Islet of Langerhans (tissue), 1 donor: ENCODE measurements at regions not wholly inside any gene's neighbourhood (a gene's known extent, or its start where the extent isn't known, plus 50 kb on each side); places are given as distances from the start of the nearest gene placed in this dataset.
"Not testable (repeated sequence)": the region's sequence is repeated elsewhere in the genome, so short reads cannot be mapped to it uniquely, and the experiment has no call there.

Experiments
- FAIRE-seq: peaks from one replicate; lab custom pipeline; 2011; peaks lifted over from hg19 to GRCh38; lab: Jason Lieb, UNC

- not testable (repeated sequence) for FAIRE-seq
Measured at GRCh38 chr17:30638968-30639367, 161.8 kb downstream of the GOSR1 start.

DNA sequence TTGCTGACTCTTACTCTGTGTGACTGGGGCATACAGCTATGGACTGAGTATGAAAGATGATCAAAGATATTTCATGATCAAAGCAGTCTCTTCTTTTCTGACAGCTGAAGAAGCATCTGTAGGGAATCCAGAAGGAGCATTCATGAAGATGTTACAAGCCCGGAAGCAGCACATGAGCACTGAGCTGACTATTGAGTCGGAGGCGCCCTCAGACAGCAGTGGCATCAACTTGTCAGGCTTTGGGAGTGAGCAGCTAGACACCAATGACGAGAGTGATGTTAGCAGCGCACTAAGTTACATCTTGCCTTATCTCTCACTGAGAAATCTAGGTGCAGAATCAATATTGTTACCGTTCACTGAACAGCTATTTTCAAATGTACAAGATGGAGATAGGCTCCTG is 154.4 kb downstream of the GOSR1 start:
- FAIRE-seq = not testable (repeated sequence)

DNA sequence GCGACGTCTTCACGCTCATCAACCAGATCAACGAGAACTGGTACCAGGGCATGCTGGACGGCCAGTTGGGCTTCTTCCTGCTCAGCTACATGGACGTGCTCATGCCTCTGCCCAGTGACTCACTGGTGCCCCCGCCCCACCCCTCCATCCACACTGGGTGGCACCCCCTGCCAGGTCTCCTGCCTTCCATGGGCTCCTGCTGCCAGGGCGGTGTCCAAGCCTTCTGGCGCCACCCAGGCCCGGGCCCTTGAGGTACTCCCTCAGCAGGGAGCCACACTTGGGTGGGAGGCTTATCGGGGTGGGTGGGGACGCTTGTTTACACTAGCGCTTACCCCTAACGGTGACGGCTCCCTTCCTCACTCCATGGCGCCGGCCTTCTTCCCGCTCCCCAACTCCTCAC is 148.2 kb downstream of the GOSR1 start:
- not testable (repeated sequence) for FAIRE-seq

GRCh38 chr17:30624180-30624579 is 147.0 kb downstream of the GOSR1 start:
- not testable (repeated sequence) for FAIRE-seq

DNA sequence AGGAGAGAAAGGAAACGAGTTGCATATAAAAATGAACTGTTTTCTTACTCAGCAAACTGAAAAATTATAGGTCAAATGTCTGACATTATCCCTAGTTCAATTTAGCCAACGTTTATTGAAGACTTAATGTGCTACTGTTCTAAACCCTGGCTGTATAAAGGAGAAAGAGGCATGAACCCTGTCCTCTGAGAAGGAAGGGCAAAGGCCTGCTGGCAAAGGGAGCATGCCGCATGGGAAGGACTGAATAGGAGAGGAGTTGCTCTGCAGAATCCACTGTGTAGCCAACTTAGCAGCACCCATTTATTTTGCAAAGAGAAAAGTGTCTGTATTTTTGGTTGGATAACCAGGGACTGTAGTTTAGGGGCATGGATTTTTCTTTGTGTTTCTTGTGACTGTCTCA is 132.5 kb downstream of the GOSR1 start:
- FAIRE-seq = not testable (repeated sequence)

DNA sequence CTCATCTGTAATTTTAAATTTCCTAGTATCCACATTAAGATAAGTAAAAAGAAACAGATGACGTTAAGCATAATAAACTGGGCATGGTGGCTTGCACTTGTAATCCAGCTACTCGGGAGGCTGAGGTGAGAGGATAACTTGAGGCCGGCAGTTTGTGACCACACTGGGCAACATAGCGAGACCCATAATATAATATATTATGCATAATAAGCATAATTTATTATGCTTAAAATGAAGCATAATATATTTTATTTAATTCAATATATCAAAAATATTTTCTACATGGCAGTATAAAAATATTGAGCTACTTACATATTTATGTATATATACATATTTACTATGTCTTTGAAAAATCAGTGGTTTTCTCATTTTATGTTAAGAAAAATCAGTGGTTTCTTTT is 128.3 kb downstream of the GOSR1 start:
- no peak for FAIRE-seq

DNA sequence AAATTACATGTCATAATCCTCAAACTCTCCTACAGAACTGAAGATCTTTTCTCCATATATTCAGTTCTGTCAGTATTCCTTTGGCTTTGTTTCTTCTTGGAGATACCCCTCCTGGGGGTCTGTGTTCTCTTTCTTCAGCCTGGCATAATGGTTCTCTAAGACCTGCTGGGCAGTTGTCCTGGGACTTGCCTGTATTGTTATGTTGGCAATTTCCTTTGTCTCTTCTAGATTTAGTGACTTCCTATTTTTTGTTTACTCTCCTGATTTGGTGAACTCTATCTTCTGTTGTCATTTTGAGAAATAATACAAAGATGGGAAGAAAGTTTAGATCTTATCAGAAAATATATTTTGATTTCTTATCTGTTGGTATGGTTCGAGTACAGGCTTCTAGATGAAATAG is 127.8 kb downstream of the GOSR1 start:
- FAIRE-seq = no peak

- not testable (repeated sequence) for FAIRE-seq
Measured at GRCh38 chr17:30602396-30602795, 125.2 kb downstream of the GOSR1 start.

DNA sequence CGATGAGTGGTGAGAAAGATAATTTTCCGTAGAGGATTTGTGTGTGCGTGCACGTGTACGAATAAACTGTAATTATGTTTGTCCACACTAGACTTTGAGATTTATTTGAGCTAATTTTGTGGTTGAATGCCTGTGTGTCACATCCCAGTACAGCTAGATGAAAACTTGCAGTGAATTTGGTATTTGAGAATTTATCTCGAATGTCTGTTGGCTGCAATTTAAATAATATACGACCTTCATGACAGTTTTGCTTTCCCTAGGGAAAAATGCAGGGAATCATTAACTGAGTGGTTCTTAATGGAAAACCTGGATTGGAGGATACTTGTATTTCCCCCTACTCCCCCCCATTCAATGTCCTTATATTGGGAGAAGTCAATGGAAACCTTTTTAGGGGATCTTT is 124.8 kb downstream of the GOSR1 start:
- FAIRE-seq = not testable (repeated sequence)

DNA sequence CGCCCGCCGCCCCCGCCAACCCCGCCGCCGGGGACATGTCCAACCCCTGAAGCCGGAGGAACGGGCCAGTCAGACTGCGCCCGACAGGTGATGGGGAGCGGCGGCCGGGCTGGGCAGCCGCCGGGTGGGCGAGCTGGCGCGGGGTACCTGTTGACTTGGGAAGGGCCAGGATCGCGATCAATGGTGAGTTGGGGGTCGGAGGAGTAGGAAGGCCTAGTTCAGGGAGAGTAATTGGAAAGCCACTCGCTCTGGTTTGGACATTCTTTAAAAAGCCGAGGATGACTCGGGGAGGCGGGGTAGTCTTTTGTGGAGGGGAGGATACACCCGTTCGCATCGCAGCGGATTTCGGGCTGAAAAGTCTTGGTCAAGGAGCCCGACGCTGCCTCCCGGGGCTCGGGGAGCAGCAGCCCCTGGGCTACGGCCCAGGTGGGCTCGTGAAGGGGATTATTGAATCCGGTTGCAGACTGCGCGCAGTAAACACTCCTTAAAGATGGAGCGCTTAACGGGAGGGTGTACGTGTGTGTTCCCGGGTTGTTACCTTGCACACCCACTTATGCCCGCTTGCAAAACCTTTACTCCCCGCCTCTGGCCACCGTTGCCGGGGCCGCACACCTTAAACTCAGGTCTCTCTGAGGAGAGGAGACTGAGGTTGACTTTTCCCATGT is 123.8 kb downstream of the GOSR1 start:
- no peak for FAIRE-seq

DNA sequence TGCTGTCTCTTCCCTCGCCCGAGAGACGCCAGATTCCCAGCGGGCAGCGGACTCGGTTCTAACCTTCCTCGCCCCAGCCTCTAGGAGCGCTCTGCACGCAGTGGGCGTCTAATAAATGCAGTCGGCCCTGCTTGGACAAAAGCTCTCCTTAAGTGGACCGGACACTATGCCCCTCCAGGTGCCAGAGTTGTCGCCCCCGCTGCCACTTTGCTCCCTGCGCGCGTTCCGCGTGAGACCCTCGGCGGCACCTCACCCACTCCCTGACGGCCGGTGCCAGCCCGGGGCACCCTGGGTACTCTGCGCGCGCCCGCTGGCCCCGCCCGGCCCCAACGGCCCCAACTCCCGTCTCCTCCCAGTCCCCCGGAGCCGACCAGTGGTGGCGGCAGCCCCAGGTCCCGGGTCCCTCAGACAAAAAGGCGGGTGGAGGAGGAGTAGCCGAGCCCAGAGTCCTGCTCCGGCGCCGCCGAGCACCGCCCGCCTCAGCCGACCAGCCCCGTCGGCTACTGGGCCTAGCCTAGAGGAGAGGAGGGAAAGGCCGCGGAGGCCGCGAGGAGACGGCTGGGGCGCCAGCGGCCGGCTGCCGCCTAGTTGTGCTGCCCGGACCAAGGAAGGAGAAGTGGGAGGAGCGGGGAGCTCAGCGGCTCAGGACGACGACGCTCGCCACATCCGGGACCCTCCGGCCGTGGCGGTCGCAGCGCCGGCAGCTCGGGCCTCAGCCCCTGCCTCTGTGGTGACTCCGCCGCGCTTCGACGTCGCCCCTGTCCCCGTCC is 123.0 kb downstream of the GOSR1 start:
- no peak for FAIRE-seq

DNA sequence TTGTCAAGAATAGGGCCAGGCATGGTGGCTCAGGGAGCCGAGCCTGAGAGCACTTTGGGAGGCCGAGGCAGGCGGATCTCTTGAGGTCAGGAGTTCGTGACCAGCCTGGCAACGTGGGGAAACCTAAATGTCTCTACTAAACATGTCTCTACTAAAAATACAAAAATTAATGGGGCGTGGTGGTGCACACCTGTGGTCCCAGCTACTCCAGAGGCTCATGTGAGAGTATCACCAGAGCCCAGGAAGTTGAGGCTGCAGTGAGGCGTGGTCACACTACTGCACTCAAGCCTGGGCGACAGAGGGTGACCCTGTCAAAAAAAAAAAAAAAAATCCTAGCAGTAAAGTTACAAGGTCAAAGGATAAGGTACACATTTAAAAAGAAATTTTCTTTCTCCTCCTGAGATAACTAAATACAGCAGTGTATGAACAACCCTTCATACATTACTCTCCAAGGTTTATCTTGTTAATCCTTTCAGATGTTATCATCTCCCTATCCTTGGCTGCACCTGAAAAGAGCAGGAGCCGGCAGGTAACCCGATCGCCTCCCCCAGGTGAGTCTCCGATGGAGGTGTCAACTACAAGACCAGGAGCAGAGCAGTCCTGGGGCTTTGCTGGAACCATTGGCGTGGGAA is 122.3 kb downstream of the GOSR1 start:
- FAIRE-seq = no peak

DNA sequence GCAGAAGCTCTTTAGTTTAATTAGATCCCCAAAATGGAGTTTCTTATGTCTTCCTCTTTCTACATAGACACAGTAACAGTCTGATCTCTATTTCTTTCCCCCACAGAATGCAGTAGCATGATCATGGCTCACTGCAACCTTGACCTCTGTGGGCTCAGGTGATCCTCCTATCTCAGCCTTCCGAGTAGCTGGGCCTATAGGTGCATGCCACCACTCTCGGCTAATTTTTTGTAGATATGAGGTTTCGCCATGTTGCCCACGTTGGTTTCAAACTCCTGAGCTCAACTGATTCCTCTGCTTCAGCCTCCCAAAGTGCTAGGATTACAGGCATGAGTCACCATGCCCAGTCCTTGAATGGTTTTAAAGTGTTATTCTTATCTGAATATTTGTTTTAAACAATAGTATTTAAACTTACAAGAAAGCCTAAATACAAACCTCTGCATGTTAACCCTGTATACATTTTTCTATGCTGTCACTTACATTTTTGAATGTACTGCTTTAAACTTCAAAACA is 120.6 kb downstream of the GOSR1 start:
- no peak for FAIRE-seq

- FAIRE-seq = not testable (repeated sequence)
Measured at GRCh38 chr17:30596948-30597775, 120.0 kb downstream of the GOSR1 start.

- not testable (repeated sequence) for FAIRE-seq
Measured at GRCh38 chr17:30594953-30595371, 117.8 kb downstream of the GOSR1 start.

DNA sequence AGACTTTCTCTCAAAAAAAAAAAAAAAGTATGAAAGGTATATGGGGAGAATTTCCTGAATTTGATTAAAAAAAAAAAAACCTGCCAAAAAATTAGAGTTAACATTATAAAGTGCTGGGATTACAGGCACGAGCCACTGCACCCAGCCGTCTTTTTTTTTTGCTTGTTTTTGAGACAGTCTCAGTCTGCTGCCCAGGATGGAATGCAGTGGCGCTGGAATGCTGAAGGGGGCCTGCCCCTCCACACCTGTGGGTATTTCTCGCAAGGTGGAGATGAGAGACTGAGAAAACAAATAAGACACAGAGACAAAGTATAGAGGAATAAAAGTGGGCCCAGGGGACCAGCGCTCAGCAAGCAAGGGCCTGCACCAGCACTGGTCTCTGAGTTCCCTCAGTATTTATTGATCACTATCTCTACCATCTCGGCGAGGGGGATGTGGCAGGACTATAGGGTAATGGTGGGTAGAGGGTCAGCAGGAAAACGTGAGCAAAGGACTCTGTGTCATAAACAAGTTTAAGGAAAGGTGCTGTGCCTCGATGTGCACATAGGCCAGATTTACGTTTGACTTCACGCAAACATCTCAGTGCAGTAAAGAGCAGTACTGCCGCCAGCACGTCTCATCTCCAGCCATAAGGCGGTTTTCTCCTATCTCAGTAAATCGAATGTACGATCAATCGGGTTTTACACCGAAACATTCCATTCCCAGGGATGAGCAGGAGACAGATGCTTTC is 117.2 kb downstream of the GOSR1 start:
- no peak for FAIRE-seq

- no peak for FAIRE-seq
Measured at GRCh38 chr17:30590081-30590733, 113.0 kb downstream of the GOSR1 start.

DNA sequence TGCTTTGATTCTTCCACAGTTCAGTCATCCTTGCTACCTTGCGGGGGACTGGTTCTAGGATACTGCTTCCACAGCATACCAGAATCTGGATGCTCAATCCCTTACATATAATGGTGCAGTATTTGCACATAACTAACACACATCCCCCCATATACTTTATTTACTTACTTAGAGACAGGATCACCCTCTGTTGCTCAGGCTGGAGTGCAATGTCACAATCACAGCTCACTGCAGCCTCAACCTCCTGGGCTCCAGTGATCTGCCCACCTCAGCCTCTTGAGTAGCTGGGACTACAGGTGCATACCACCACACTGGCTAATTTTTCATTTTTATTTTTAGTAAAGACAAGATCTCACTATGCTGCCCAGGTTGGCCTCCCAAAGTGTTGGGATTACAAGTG is 112.2 kb downstream of the GOSR1 start:
- FAIRE-seq = no peak

DNA sequence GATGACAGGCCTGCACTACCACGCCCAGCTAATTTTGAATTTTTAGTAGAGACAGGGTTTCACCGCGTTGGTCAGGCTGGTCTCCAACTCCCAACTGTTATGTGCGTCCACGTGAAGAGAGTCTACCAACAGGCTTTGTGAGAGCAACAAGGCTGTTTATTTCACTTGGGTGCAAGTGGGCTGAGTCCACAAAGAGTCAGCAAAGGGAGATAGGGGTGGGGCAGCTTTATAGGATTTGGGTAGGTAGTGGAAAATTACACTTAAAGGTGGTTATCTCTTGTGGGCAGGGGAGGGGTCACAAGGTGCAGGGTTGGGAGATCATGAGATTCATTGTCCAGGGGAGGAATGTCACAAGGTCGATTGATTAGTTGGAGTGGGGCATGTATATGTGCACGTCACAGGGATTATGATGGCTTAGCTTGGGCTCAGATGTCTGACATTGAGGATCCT is 111.6 kb downstream of the GOSR1 start:
- FAIRE-seq = no peak

DNA sequence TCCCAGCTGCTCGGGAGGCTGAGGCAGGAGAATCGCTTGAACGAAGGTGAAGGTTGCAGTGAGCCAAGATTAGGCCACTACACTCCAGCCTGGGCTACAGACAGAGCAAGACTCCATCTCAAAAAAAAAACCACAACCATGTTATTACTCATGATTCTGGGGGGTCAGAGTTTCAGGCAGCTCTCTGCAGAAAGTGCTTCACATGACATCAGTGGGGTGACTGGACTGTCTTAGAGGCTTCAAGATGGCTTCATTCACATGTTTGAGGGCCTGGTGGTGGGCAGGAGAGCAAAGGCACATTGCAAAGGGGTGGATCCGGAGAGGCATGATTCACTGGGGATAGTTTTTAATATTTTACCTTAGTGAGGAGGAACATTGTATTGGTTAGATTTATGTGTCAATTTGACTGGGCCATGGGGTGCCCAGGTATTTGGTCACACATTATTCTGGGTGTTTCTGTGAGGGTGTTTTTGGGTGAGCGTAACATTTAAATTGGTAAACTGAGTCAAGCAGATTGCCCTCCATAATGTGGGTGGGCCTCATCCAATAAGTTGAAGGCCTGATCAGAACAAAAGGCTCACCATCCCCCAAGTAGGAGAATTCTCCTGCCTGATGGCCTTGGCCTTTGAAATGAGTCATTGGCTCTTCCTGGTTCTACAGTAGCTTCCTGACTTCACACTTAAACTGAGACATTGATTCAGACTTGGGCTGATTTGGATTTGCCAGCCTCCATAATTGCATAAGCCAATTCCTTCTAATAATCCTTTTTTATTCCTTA is 109.8 kb downstream of the GOSR1 start:
- no peak for FAIRE-seq
